HG03432 (cell line): ENCODE measurements at regions not wholly inside any gene's neighbourhood (a gene's known extent, or its start where the extent isn't known, plus 50 kb on each side); places are given as distances from the start of the nearest gene placed in this dataset.
"Not testable (repeated sequence)": the region's sequence is repeated elsewhere in the genome, so short reads cannot be mapped to it uniquely, and the experiment has no call there.

Source experiments
- ATAC-seq: cut with Tn5 transposase; IDR thresholded peaks from one replicate; pipeline ENCODE4 v1.9.1; 2021; ENCODE audit warnings: mild to moderate bottlenecking, moderate library complexity; ENCODE audit not compliant: unreplicated experiment

GRCh38 chr1:234835239-234835638, 225.3 kb upstream of the IRF2BP2 start:
- ATAC-seq = no peak

GRCh38 chr1:234833646-234834045, 223.7 kb upstream of the IRF2BP2 start:
- no peak for ATAC-seq

- ATAC-seq = no peak
Observed at GRCh38 chr1:234833118-234833517, 223.1 kb upstream of the IRF2BP2 start.

- ATAC-seq = no peak
Observed at GRCh38 chr1:234827656-234828055, 217.7 kb upstream of the IRF2BP2 start.

GRCh38 chr1:234827181-234827580, 217.2 kb upstream of the IRF2BP2 start:
- no peak for ATAC-seq

GRCh38 chr1:234826352-234826751, 216.4 kb upstream of the IRF2BP2 start:
- ATAC-seq = no peak

- ATAC-seq = no peak
Observed at GRCh38 chr1:234825498-234826165, 215.7 kb upstream of the IRF2BP2 start.

GRCh38 chr1:234824836-234825235, 214.9 kb upstream of the IRF2BP2 start:
- not testable (repeated sequence) for ATAC-seq

GRCh38 chr1:234823191-234824176, 213.5 kb upstream of the IRF2BP2 start:
- ATAC-seq = no peak

GRCh38 chr1:234821840-234822239, 211.9 kb upstream of the IRF2BP2 start:
- ATAC-seq = no peak

- no peak for ATAC-seq
Observed at GRCh38 chr1:234820597-234820996, 210.6 kb upstream of the IRF2BP2 start.

GRCh38 chr1:234819845-234820244, 209.9 kb upstream of the IRF2BP2 start:
- not testable (repeated sequence) for ATAC-seq

- not testable (repeated sequence) for ATAC-seq
Observed at GRCh38 chr1:234818040-234818387, 208.0 kb upstream of the IRF2BP2 start.

GRCh38 chr1:234817313-234818039, 207.5 kb upstream of the IRF2BP2 start:
- not testable (repeated sequence) for ATAC-seq

GRCh38 chr1:234816864-234817263, 206.9 kb upstream of the IRF2BP2 start:
- ATAC-seq = not testable (repeated sequence)

- ATAC-seq = not testable (repeated sequence)
Observed at GRCh38 chr1:234816186-234816851, 206.3 kb upstream of the IRF2BP2 start.

GRCh38 chr1:234815295-234815815, 205.4 kb upstream of the IRF2BP2 start:
- ATAC-seq = not testable (repeated sequence)

GRCh38 chr1:234814235-234814634, 204.3 kb upstream of the IRF2BP2 start:
- not testable (repeated sequence) for ATAC-seq

- not testable (repeated sequence) for ATAC-seq
Observed at GRCh38 chr1:234811824-234812223, 201.8 kb upstream of the IRF2BP2 start.

- ATAC-seq = not testable (repeated sequence)
Observed at GRCh38 chr1:234810726-234811125, 200.7 kb upstream of the IRF2BP2 start.
